ENCODE measurements at regions not wholly inside any gene's neighbourhood (a gene's known extent, or its start where the extent isn't known, plus 50 kb on each side); places are given as distances from the start of the nearest gene placed in this dataset.

- Histone ChIP-seq H3K9me1 (ENCODE audit: control insufficient read depth, extremely low read depth, insufficient read depth, low read length) (no peaks in the 10 kb centered on the region), H3K79me2 (ENCODE audit: control insufficient read depth, insufficient read depth, low read length) (no peaks in the 10 kb centered on the region), H3K4me3 (ENCODE audit: control insufficient read depth in 2 of 3, extremely low read depth in 1 of 3, insufficient read depth in 2 of 3, low read depth in 1 of 3, low read length in 3 of 3) (peak overlapping the region in 1 of 3 experiments; percentile 2), H3K27me3 (ENCODE audit: control insufficient read depth, extremely low read depth, insufficient read depth, low read length) (no peaks in the 10 kb centered on the region), H3K27ac (ENCODE audit: control insufficient read depth, insufficient read depth, low read length) (no peak overlapping the region), H3K9me3 (ENCODE audit: control insufficient read depth, low read depth, low read length) (no peaks in the 10 kb centered on the region), H3K4me1 (ENCODE audit: control insufficient read depth, extremely low read depth, insufficient read depth, low read length) (peaks cover 15% of the 10 kb centered on the region), H2AFZ (ENCODE audit: control insufficient read depth, low read length) (peak overlapping the region; percentile 73), H4K20me1 (ENCODE audit: control insufficient read depth, extremely low read depth, insufficient read depth, low read length) (no peaks in the 10 kb centered on the region), H3K9ac (ENCODE audit: control insufficient read depth, extremely low read depth, insufficient read depth, low read length) (no peak overlapping the region), H3K36me3 (ENCODE audit: control insufficient read depth in 2 of 2, extremely low read depth in 1 of 2, insufficient read depth in 2 of 2, low read length in 2 of 2) (no peaks in the 10 kb centered on the region), H3K4me2 (ENCODE audit: control insufficient read depth, extremely low read depth, insufficient read depth, low read depth, low read length) (peak overlapping the region; percentile 55)
- FAIRE-seq (peak; percentile 97), DNase-seq (ENCODE audit: low read depth, low spot score) (peak; percentile 58)
- TF ChIP-seq, protein P1, sequence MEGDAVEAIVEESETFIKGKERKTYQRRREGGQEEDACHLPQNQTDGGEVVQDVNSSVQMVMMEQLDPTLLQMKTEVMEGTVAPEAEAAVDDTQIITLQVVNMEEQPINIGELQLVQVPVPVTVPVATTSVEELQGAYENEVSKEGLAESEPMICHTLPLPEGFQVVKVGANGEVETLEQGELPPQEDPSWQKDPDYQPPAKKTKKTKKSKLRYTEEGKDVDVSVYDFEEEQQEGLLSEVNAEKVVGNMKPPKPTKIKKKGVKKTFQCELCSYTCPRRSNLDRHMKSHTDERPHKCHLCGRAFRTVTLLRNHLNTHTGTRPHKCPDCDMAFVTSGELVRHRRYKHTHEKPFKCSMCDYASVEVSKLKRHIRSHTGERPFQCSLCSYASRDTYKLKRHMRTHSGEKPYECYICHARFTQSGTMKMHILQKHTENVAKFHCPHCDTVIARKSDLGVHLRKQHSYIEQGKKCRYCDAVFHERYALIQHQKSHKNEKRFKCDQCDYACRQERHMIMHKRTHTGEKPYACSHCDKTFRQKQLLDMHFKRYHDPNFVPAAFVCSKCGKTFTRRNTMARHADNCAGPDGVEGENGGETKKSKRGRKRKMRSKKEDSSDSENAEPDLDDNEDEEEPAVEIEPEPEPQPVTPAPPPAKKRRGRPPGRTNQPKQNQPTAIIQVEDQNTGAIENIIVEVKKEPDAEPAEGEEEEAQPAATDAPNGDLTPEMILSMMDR (optimal IDR thresholded peaks at IDR 0.05 in 1 of 3, IDR thresholded peaks at IDR 0.05 in 1 of 3, conservative IDR thresholded peaks at IDR 0.05 in 1 of 3; ENCODE audit: extremely low read depth in 1 of 3, insufficient read depth in 2 of 3, low read length in 3 of 3) = no peak
- TF ChIP-seq EZH2 (IDR thresholded peaks at IDR 0.05; ENCODE audit: low read length) = no peak
- dilution Hi-C loops (cut with MboI; ENCODE audit: extremely low pct_ligation_motif_present, low sequenced_read_pairs) = no loop called here
Observed at GRCh38 chr5:17928581-17928981, 294.3 kb downstream of the TAF11L14 start.

DNA sequence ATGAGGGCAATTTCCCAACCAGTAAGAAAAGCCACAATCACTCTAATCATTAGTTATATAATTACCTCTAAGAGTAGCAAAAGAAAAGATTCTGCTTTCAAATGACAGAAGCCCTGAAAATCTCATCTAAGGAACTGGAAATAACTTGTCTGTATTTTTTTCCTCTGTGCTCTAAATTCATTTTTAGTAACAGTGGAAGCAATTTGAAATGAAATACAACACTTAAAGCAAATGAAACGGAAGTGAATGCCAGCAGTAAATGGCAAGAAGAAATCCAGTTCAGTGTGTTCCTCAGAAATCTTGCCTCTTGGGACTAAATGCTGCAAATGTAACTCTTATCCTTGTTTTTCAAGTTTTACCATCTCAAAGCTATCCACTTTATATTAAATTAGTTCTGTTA, 294.9 kb downstream of the TAF11L14 start:
- dilution Hi-C loops (cut with MboI; ENCODE audit: extremely low pct_ligation_motif_present, low sequenced_read_pairs) = no loop called here
- no peak overlapping the region for H3K27ac ChIP-seq (ENCODE audit: control insufficient read depth, insufficient read depth, low read length)

More for the DNA sequence above, 294.9 kb downstream of the TAF11L14 start:
- H3K4me1 ChIP-seq (ENCODE audit: control insufficient read depth, extremely low read depth, insufficient read depth, low read length) = peaks cover 15% of the 10 kb centered on the region
- H3K4me2 ChIP-seq (ENCODE audit: control insufficient read depth, extremely low read depth, insufficient read depth, low read depth, low read length) = peak overlapping the region; percentile 55
- H3K9ac ChIP-seq (ENCODE audit: control insufficient read depth, extremely low read depth, insufficient read depth, low read length) = no peak overlapping the region
- peak; percentile 5 for FAIRE-seq
- H3K79me2 ChIP-seq (ENCODE audit: control insufficient read depth, insufficient read depth, low read length) = no peaks in the 10 kb centered on the region
- TF ChIP-seq, protein P1 (optimal IDR thresholded peaks at IDR 0.05 in 1 of 3, IDR thresholded peaks at IDR 0.05 in 1 of 3, conservative IDR thresholded peaks at IDR 0.05 in 1 of 3; ENCODE audit: extremely low read depth in 1 of 3, insufficient read depth in 2 of 3, low read length in 3 of 3) = no peak
- no peak for TF ChIP-seq EZH2 (IDR thresholded peaks at IDR 0.05; ENCODE audit: low read length)
- no peak for DNase-seq (ENCODE audit: low read depth, low spot score)
- H4K20me1 ChIP-seq (ENCODE audit: control insufficient read depth, extremely low read depth, insufficient read depth, low read length) = no peaks in the 10 kb centered on the region
- H2AFZ ChIP-seq (ENCODE audit: control insufficient read depth, low read length) = peak overlapping the region; percentile 73
- H3K27me3 ChIP-seq (ENCODE audit: control insufficient read depth, extremely low read depth, insufficient read depth, low read length) = no peaks in the 10 kb centered on the region
- H3K9me1 ChIP-seq (ENCODE audit: control insufficient read depth, extremely low read depth, insufficient read depth, low read length) = no peaks in the 10 kb centered on the region
- no peak overlapping the region for H3K4me3 ChIP-seq (ENCODE audit: control insufficient read depth in 2 of 3, extremely low read depth in 1 of 3, insufficient read depth in 2 of 3, low read depth in 1 of 3, low read length in 3 of 3)
- H3K9me3 ChIP-seq (ENCODE audit: control insufficient read depth, low read depth, low read length) = no peaks in the 10 kb centered on the region
- no peaks in the 10 kb centered on the region for H3K36me3 ChIP-seq (ENCODE audit: control insufficient read depth in 2 of 2, extremely low read depth in 1 of 2, insufficient read depth in 2 of 2, low read length in 2 of 2)
